ENCODE measurements at regions not wholly inside any gene's neighbourhood (a gene's known extent, or its start where the extent isn't known, plus 50 kb on each side); places are given as distances from the start of the nearest gene placed in this dataset.

DNA sequence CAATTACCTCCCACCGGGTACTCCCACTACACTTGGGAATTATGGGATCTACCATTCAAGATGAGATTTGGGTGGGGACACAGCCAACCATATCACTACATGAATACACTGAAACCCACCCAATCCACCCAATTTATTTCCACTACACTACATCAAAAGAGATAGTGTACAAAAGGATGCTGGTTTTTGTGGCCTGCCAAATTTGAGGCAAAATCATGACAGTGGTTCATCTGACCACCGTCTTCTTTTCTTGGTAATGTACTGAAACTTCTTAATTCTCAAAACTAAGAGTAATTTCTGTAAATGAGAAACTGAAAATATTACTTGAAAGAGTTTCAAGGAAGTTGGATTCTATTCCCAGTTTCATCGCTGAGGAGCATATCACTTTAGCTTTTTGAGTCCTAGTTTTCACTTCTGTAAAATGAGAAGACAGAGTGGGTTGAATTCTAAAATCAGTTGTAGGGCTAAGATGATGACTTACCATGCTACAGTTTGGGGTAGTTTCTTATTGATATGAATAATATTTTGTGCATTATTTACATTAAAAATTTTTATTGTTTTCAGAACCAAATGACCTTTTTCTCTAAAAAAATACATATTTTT lies 360.4 kb upstream of the CNTN6 start:
- BruUV-seq (replicated peaks), result no TSS peak
- in situ Hi-C loops (cut with HindIII; ENCODE audit: low pct_unique_long_range_greater_than_20kb, low sequenced_read_pairs), result no loop called here
- H3K4me1 ChIP-seq (ENCODE audit: control insufficient read depth, insufficient read depth, low read length), result no peaks in the 10 kb centered on the region
- CTCF ChIA-PET, result no interaction called here
- intact Hi-C loops (cut with micrococcal nuclease; ENCODE audit: unreplicated experiment), result no loop called here
- H3K27ac ChIP-seq (ENCODE audit: low read length), result no peak overlapping the region
- POLR2A ChIA-PET, result no interaction called here
- no peaks in the 10 kb centered on the region for H3K9me3 ChIP-seq (ENCODE audit: control insufficient read depth, insufficient read depth, low read depth, low read length)
- TF ChIP-seq SIN3A (IDR thresholded peaks at IDR 0.05; ENCODE audit: borderline replicate concordance, insufficient read depth, low read depth, low read length) (no peak), TCF7L2 (IDR thresholded peaks at IDR 0.05; ENCODE audit: low read depth, low read length) (no peak)
- H3K4me3 ChIP-seq (ENCODE audit: low read depth in 2 of 2, low read length in 2 of 2), result no peak overlapping the region
- H3K36me3 ChIP-seq (ENCODE audit: control insufficient read depth, insufficient read depth, low read length), result no peaks in the 10 kb centered on the region
- H3K27me3 ChIP-seq (ENCODE audit: control insufficient read depth, insufficient read depth, low read length), result no peaks in the 10 kb centered on the region
- DNase-seq (ENCODE audit: low read depth, low spot score), result no peak
- no peak for ATAC-seq

GRCh38 chr3:733313-733712 lies 359.5 kb upstream of the CNTN6 start:
- ATAC-seq, result no peak
- POLR2A ChIA-PET, result no interaction called here

More at GRCh38 chr3:733313-733712, 359.5 kb upstream of the CNTN6 start:
- no peaks in the 10 kb centered on the region for H3K4me1 ChIP-seq (ENCODE audit: control insufficient read depth, insufficient read depth, low read length)
- no peaks in the 10 kb centered on the region for H3K9me3 ChIP-seq (ENCODE audit: control insufficient read depth, insufficient read depth, low read depth, low read length)
- H3K36me3 ChIP-seq (ENCODE audit: control insufficient read depth, insufficient read depth, low read length), result no peaks in the 10 kb centered on the region
- no TSS peak for BruUV-seq (replicated peaks)
- in situ Hi-C loops (cut with HindIII; ENCODE audit: low pct_unique_long_range_greater_than_20kb, low sequenced_read_pairs), result no loop called here
- H3K27ac ChIP-seq (ENCODE audit: low read length), result no peak overlapping the region
- no peak for TF ChIP-seq REST (IDR thresholded peaks at IDR 0.05; ENCODE audit: insufficient read depth in 1 of 2, low read depth in 2 of 2, low read length in 1 of 2)
- no peak for TF ChIP-seq POLR2AphosphoS5 (IDR thresholded peaks at IDR 0.05; ENCODE audit: low read depth, low read length)
- TF ChIP-seq CTCF (IDR thresholded peaks at IDR 0.05), result no peak
- no peak for TF ChIP-seq SIN3A (IDR thresholded peaks at IDR 0.05; ENCODE audit: borderline replicate concordance, insufficient read depth, low read depth, low read length)
- no peak for TF ChIP-seq TCF7L2 (IDR thresholded peaks at IDR 0.05; ENCODE audit: low read depth, low read length)
- H3K4me3 ChIP-seq (ENCODE audit: low read depth in 2 of 2, low read length in 2 of 2), result no peak overlapping the region
- intact Hi-C loops (cut with micrococcal nuclease; ENCODE audit: unreplicated experiment), result no loop called here
- H3K27me3 ChIP-seq (ENCODE audit: control insufficient read depth, insufficient read depth, low read length), result no peaks in the 10 kb centered on the region
- no peak for DNase-seq (ENCODE audit: low read depth, low spot score)
- CTCF ChIA-PET, result no interaction called here
